Stromal cell of bone marrow (primary cell): ENCODE measurements at regions not wholly inside any gene's neighbourhood (a gene's known extent, or its start where the extent isn't known, plus 50 kb on each side); places are given as distances from the start of the nearest gene placed in this dataset.
A peak's percentile ranks its signal among the peaks of the same experiment; 100 is the strongest.

ENCODE experiments used
- DNase-seq: peaks from one replicate; pipeline ENCODE4 v3.0.0-alpha.2; 2012; ENCODE audit warnings: low read depth

GRCh38 chr1:42096554-42096953, 56.7 kb upstream of the GUCA2B start:
- DNase-seq, result no peak

GRCh38 chr1:42089246-42089645, 64.0 kb upstream of the GUCA2B start:
- no peak for DNase-seq

- DNase-seq, result no peak
These were observed 67.1 kb upstream of the GUCA2B start for GRCh38 chr1:42086146-42086545.

- DNase-seq, result peak; percentile 2
These were observed 67.6 kb upstream of the GUCA2B start for GRCh38 chr1:42085596-42085995.

GRCh38 chr1:42081475-42081874, 71.7 kb upstream of the GUCA2B start:
- DNase-seq, result no peak

GRCh38 chr1:42075179-42075578, 78.0 kb upstream of the GUCA2B start:
- DNase-seq, result no peak

GRCh38 chr1:42070996-42071395, 82.2 kb upstream of the GUCA2B start:
- DNase-seq, result no peak

- no peak for DNase-seq
These were observed 95.4 kb upstream of the GUCA2B start for GRCh38 chr1:42057800-42058199.

GRCh38 chr1:42056460-42056859, 96.8 kb upstream of the GUCA2B start:
- no peak for DNase-seq

GRCh38 chr1:42055061-42055460, 98.1 kb upstream of the GUCA2B start:
- DNase-seq, result no peak

GRCh38 chr1:42052072-42052699, 101.0 kb upstream of the GUCA2B start:
- DNase-seq, result no peak

GRCh38 chr1:42047508-42047880, 105.7 kb upstream of the GUCA2B start:
- DNase-seq, result no peak

- no peak for DNase-seq
These were observed 106.3 kb upstream of the GUCA2B start for GRCh38 chr1:42046761-42047507.

- DNase-seq, result no peak
These were observed 108.9 kb upstream of the GUCA2B start for GRCh38 chr1:42044346-42044745.

GRCh38 chr1:42043811-42044210, 109.4 kb upstream of the GUCA2B start:
- DNase-seq, result no peak

GRCh38 chr1:42043182-42043581, 110.0 kb upstream of the GUCA2B start:
- DNase-seq, result no peak

GRCh38 chr1:42041031-42041430, 112.2 kb upstream of the GUCA2B start:
- DNase-seq, result no peak

GRCh38 chr1:42040159-42040558, 113.1 kb upstream of the GUCA2B start:
- no peak for DNase-seq

- no peak for DNase-seq
These were observed 114.9 kb upstream of the GUCA2B start for GRCh38 chr1:42038261-42038660.

- DNase-seq, result no peak
These were observed 115.6 kb upstream of the GUCA2B start for GRCh38 chr1:42037586-42037985.

GRCh38 chr1:42037161-42037560, 116.0 kb upstream of the GUCA2B start:
- DNase-seq, result peak; percentile 3

GRCh38 chr1:42035830-42036604, 117.2 kb upstream of the GUCA2B start:
- DNase-seq, result peak; percentile 80

GRCh38 chr1:42035205-42035829, 116.6 kb upstream of the HIVEP3 start:
- DNase-seq, result peak; percentile 6
